HG03103 (cell line): ENCODE measurements at regions not wholly inside any gene's neighbourhood (a gene's known extent, or its start where the extent isn't known, plus 50 kb on each side); places are given as distances from the start of the nearest gene placed in this dataset.
"Not testable (repeated sequence)": the region's sequence is repeated elsewhere in the genome, so short reads cannot be mapped to it uniquely, and the experiment has no call there.

Experiments used
- ATAC-seq: cut with Tn5 transposase; IDR thresholded peaks from one replicate; pipeline ENCODE4 v1.9.1; 2021; ENCODE audit warnings: low read depth; ENCODE audit not compliant: unreplicated experiment

DNA sequence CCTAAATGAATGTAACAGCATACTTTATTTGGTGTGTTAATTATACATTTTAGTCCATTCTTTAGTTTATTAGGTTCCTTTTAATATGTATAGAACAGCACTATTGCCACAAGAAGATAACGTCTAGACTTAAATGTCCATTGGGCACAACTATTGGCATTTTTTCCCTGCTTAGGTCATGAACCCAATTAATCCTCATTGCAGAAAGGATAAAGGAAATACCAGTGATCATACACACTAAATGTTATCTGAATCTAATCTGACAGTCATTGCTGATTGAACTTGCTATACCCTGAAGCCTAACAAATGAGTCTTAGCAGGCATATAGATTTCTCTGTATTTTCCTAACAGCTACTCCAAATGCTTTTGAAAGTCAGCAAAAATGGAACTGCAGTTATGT, 2250.0 kb upstream of the AGA start:
- no peak for ATAC-seq

GRCh38 chr4:179695175-179695574, 2252.9 kb upstream of the AGA start:
- ATAC-seq: no peak

DNA sequence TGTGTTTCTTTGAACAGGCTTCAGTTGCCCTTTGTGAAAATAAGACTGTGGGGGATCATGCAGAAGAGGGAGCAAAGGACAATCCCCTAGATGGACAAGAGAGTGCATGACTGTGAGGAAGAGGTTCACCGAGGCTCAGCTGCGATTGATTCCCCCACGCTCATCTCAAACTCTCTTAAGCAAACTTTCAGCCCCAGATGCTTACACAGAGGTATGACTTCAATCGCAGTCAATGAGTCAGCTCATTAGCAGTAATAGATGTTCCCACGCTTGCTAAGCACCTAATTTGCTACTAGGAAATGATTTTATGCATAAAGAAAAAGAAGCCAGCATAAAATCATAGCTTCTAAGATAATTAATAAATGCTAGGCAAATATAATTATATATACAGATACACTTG, 2256.1 kb upstream of the AGA start:
- no peak for ATAC-seq

GRCh38 chr4:179709961-179710624, 2267.9 kb upstream of the AGA start:
- no peak for ATAC-seq

DNA sequence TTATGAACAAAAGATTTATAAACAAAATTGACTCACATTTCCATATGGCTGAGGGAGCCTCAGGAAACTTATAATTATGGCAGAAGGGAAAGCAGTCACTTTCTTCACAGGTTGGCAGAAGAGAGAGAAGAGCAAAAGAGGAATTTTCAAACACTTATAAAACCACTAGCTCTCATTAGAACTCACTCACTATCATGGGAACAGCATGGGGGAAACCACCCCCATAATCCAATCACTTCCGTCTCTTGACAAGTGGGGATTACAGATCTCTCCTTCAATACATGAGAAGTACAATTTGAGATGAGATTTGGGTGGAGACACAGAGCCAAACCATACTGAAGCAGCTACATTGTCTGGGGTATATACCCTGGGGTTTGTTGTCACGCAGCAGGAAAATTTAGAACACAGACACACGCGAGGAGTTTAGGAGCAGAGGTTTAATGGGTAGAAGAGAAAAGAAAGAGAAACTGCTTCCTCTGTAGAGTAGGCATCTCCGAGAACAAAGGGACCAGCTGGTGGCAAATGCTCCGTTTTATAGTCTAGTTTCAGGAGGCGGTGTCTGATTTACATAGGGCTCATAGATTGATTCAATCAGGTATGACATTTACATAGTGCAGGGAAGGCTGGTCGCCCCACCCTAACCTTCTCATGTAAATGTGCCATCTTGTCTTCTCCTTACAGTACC, 2277.7 kb upstream of the AGA start:
- ATAC-seq: no peak

- ATAC-seq: not testable (repeated sequence)
Observed at GRCh38 chr4:179726491-179726890, 2284.3 kb upstream of the AGA start.

DNA sequence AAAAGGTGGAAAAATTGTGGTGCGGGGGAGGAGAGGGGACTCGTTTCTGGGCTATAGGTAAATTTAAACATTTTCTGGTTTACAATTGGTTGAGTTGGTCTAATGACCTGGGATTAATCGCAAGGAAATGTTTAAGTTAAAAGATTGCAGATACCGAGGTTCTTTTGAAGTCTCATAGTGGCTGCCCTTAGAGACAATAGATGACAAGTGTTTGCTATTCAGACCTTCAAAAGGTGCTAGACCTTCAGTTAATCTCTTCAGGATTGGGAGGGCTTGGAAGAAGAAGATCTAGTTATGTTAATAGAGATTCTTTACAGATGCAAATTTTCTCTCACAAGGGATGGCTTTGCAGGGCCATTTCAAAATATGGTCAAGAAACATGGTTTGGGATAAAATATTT, 2286.1 kb upstream of the AGA start:
- no peak for ATAC-seq

GRCh38 chr4:179736820-179737219, 2294.6 kb upstream of the AGA start:
- not testable (repeated sequence) for ATAC-seq

DNA sequence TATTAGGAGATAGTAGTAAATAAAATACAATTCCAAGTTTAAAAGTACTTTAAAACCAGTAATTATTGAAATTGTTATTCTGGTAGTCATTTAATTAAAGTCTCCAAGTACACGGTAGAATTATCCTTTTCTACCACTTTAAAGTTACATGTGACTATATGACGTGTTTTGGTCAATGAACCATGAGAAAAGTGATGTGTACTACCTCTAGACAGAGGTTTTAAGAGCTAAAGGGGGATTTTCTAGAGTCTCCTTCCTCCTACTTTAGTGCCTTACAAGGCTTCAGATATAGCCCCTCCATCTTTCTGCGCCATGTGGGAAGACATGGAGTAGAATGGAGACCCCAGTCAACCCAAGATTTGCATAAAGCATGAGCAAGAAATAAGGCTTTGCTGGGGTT, 2296.6 kb upstream of the AGA start:
- ATAC-seq: no peak

GRCh38 chr4:179747218-179747910, 2305.1 kb upstream of the AGA start:
- no peak for ATAC-seq

GRCh38 chr4:179748837-179749236, 2306.6 kb upstream of the AGA start:
- ATAC-seq: no peak

GRCh38 chr4:179750374-179750773, 2308.1 kb upstream of the AGA start:
- no peak for ATAC-seq

DNA sequence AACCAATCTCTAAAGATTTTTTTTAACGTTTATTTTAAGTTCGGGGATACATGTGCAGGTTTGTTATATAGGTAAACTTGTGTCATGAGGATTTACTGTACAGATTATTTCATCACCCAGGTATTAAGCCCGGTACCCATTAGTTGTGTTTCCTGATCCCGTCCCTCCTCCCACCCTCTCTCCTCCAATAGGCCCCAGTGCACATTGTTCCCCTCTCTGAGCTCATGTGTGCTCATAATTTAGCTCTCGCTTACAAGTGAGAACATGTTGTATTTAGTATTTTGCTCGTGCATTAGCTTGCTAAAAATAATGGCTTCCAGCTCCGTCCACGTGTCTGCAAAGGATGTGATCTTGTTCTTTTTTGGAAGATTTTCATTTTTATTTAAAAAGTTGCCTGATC, 2309.4 kb upstream of the AGA start:
- ATAC-seq: no peak

GRCh38 chr4:179755322-179755721, 2313.1 kb upstream of the AGA start:
- no peak for ATAC-seq

GRCh38 chr4:179757641-179758040, 2315.4 kb upstream of the AGA start:
- no peak for ATAC-seq

- no peak for ATAC-seq
Observed at GRCh38 chr4:179762840-179763239, 2320.6 kb upstream of the AGA start.

DNA sequence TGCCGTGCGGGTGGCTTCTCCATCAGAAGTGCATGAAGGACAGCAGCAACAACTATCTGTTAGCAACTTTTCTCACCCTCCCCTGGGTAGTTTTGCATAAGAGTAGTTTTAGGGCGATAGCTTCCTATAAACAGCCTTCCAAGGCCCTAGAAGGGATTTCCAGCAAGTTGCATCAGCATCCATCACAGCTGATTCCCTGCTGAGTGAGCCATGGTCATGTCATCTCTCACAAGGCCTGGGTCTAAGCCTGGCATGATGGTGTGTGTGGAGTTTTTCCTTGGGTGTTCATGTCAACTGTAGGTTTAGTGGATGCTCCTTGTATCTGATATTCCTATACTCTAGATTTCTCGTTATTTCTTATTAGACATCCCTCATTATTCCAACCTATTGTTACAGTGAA, 2324.7 kb upstream of the AGA start:
- no peak for ATAC-seq

DNA sequence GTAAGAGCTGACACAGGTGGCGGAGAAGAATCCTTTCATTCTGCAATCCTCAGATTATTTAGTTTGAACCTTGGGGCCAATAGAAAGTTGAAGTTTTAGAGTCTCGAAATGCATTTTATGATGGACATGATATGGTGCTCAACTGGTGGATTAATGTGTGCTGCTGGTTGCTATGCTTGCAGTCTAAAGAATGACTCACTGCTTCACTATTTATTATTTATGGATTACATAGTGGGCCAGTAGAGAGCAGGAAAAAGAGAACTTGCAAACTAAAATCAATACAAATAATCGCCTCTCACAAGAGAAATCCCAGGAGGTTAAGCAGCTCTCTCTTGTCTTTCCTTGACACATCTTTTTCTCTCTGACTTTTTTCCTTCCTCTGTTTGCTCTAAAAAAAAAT, 2326.8 kb upstream of the AGA start:
- no peak for ATAC-seq

DNA sequence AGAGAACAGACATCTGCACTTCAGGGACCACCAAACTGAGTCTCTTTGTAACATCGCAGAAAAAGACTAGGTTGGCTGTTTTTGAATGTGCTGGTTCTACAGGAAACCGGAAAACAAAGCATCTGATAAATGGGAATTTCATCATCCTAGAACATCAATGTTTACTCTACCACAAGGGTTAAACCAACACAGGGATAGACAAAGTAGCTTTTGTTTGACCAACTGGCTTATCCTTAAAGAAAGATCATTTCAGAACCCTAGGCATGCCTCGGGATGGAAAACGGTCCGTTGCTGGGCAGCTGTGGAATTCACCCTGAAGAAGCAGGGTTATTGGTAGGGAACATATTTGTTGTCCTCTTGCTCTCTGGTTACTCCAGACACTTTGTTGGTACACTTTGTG, 2355.5 kb upstream of the AGA start:
- ATAC-seq: no peak

DNA sequence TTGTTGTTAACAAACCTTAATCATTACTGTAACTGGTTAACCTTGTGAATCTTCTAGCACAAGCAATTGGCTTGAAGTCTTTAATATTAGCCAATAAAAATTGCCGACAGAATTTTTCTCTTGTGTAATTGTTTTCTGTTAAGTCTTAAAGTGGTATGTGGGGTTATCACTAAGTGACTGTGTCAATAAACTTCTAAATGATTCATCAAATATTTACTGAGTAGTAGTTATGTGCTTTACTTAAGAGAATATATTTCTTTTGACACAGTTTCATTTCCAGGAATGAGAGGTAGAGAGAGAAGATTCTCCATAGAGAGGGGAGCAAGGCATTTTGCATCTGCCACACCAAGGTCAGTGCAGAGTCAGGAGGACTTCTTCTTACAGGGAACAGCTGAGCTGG, 2361.6 kb upstream of the AGA start:
- ATAC-seq: no peak

GRCh38 chr4:179804440-179804839, 2362.2 kb upstream of the AGA start:
- ATAC-seq: no peak

DNA sequence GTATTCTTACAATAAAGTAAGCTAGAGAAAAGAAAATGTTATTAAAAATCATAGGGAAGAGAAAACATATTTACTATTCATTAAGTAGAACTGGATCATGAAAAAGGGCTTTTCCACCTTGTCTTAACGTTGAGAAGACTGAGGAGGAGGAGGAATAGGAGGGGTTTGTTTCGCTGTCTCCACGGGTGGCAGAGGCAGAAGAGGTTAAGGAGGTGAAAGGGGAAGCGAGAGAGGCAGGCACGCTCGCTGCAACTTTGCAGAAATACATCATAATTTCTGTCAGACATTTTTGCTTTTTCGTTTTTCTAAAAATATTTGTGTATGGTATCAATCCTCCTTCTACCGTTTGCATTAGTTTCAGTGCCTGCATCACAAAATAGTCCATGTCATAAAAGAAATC, 2375.1 kb upstream of the AGA start:
- ATAC-seq: no peak
